H1 (cell line): ENCODE measurements at regions not wholly inside any gene's neighbourhood (a gene's known extent, or its start where the extent isn't known, plus 50 kb on each side); places are given as distances from the start of the nearest gene placed in this dataset. TPM values are rescaled to one million over a fixed set of nuclear protein-coding genes. Genes with fewer than 3 reads are reported as not detected.

Experiments
- NRF1 ChIP-seq: IDR thresholded peaks from 2 replicates; pipeline ENCODE4 v1.6.1; 2011; ENCODE audit warnings: mild to moderate bottlenecking, low read depth, low read length, improper control_type of control experiment
- small RNA-seq: library from polyadenylated mRNA; stranded (forward); fragments of <200 nt; extraction: miRNeasy Mini kit (QIAGEN cat#:217004); gene quantifications from one replicate; pipeline ENCODE3, GENCODE V24; 2013; ENCODE audit not compliant: insufficient read depth
- TF ChIP-seq, protein P1 (sequence below): IDR thresholded peaks from 2 replicates; pipeline ENCODE4 v1.6.1; 2012; ENCODE audit warnings: low read length, inconsistent platforms

DNA sequence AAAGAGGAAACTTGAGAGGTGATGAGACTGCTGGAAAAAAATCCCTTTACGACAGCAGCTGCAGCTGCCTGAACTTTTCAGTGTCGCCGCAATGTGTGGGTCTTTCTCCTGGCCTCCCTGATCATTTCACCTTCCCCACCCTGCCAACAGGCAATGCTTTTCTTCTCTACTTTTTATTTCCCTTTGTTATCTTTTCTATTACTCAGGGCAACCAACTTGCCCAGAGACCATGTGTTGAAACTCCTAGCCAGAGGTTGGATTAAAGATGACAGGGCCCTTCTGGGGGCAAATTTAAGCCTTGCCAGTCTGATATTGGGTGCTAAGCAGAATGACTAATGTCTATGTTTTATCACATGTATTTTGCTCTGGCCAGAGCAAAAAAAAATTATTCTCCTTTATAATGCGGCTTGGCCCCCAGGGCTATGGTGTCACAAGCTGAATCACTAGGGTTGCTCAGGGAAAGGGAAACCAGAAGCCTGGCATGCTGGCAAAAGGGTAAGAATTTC lies 51.5 kb upstream of the CFAP20DC start (continued):
- TF ChIP-seq NRF1 = no peak
- TF ChIP-seq, protein P1, sequence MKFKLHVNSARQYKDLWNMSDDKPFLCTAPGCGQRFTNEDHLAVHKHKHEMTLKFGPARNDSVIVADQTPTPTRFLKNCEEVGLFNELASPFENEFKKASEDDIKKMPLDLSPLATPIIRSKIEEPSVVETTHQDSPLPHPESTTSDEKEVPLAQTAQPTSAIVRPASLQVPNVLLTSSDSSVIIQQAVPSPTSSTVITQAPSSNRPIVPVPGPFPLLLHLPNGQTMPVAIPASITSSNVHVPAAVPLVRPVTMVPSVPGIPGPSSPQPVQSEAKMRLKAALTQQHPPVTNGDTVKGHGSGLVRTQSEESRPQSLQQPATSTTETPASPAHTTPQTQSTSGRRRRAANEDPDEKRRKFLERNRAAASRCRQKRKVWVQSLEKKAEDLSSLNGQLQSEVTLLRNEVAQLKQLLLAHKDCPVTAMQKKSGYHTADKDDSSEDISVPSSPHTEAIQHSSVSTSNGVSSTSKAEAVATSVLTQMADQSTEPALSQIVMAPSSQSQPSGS = no peak
- TF ChIP-seq, all 59 proteins: peak for 0

Small RNA genes in the stretch of these regions (small RNA-seq; reads per million reads assigned to genes)
- gene RF00017 = not detected
